D721Med (cell line): ENCODE measurements at regions not wholly inside any gene's neighbourhood (a gene's known extent, or its start where the extent isn't known, plus 50 kb on each side); places are given as distances from the start of the nearest gene placed in this dataset.

ENCODE experiments used
- DNase-seq: peaks from one replicate; pipeline ENCODE4 v3.0.0; 2011; ENCODE audit warnings: low spot score; ENCODE audit not compliant: insufficient read length
- FAIRE-seq: peaks from 2 replicates; lab custom pipeline; 2011; peaks lifted over from hg19 to GRCh38; lab: Jason Lieb, UNC
- TF ChIP-seq, protein P1 (sequence below): IDR thresholded peaks from 2 replicates; pipeline ENCODE4 v1.5.1; 2012; ENCODE audit warnings: mild to moderate bottlenecking, control low read depth; ENCODE audit not compliant: insufficient read depth; ENCODE audit errors: missing control alignments

DNA sequence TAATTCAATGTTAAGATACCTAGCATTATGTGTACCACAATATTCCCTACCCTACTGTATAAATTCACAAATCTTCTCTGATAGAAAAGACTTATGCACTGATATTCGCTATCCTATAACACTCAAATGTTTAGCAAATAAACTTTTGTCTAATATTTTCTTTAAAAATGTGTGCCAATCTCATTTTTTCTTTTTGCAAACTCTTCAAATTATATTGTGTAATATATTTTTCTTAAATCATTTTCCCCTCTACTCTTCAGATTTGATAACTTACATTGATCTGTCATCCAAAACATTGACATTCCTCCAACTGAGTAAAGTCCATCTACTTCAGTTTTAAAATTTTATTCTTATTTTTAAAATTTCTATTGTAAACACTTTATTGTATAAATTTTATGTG lies 240.2 kb upstream of the CNTNAP2 start:
- FAIRE-seq (no peak), DNase-seq (no peak)
- TF ChIP-seq, protein P1, sequence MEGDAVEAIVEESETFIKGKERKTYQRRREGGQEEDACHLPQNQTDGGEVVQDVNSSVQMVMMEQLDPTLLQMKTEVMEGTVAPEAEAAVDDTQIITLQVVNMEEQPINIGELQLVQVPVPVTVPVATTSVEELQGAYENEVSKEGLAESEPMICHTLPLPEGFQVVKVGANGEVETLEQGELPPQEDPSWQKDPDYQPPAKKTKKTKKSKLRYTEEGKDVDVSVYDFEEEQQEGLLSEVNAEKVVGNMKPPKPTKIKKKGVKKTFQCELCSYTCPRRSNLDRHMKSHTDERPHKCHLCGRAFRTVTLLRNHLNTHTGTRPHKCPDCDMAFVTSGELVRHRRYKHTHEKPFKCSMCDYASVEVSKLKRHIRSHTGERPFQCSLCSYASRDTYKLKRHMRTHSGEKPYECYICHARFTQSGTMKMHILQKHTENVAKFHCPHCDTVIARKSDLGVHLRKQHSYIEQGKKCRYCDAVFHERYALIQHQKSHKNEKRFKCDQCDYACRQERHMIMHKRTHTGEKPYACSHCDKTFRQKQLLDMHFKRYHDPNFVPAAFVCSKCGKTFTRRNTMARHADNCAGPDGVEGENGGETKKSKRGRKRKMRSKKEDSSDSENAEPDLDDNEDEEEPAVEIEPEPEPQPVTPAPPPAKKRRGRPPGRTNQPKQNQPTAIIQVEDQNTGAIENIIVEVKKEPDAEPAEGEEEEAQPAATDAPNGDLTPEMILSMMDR: no peak

DNA sequence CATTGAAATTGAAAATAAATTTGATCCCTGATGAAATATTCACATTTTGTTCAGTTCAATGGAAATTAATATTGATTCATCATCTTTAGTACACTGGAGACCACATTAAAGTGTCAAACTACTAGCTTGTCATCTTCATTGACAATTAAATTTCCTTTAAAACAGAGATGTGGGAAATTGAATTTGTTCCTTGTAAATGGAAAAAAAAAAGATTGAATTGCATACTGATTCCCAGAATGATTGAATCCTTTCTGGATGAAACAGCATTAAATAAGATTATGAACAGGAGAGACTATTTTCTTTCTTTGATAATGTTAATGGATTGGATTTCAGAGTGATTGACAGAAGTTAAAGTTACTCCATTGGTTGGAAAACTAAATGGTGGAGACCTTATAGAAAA lies 241.3 kb upstream of the CNTNAP2 start:
- FAIRE-seq: no peak

GRCh38 chr7:145868935-145869334 lies 247.7 kb upstream of the CNTNAP2 start:
- DNase-seq: no peak
- no peak for FAIRE-seq
- TF ChIP-seq, protein P1: no peak

More for the DNA sequence above, 241.3 kb upstream of the CNTNAP2 start:
- no peak for DNase-seq
- TF ChIP-seq, protein P1: no peak

- DNase-seq (no peak), FAIRE-seq (no peak)
- TF ChIP-seq, protein P1: no peak
These were observed 254.4 kb upstream of the CNTNAP2 start for GRCh38 chr7:145862212-145862611.

- no peak for DNase-seq
- TF ChIP-seq, protein P1: no peak
- FAIRE-seq: no peak
These were observed 255.8 kb upstream of the CNTNAP2 start for GRCh38 chr7:145860809-145861208.

GRCh38 chr7:145850636-145851035 lies 266.0 kb upstream of the CNTNAP2 start:
- TF ChIP-seq, protein P1: no peak
- FAIRE-seq (no peak), DNase-seq (no peak)

DNA sequence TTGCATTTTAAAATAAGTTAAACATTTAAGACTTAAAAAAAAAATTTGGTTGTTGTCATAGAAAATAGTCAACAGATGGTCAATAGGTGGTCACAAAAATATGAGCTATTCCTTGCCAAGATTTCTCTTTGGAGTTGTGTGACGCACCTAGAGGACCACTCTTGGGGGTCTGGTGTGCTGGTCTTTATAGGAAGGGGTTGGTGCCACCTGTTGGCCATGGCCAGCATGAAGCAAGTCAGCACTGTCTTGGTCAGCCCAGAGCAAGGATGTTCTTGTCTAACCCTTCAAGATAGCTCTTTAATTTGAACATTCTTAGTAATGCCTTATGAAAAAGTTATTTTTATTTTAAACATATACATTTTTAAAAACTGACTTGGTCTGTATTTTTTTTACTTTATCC lies 267.9 kb upstream of the CNTNAP2 start:
- no peak for DNase-seq
- TF ChIP-seq, protein P1: peak; percentile 36
- FAIRE-seq: no peak
